Astrocyte (in vitro differentiated cells and primary cell): ENCODE measurements at regions not wholly inside any gene's neighbourhood (a gene's known extent, or its start where the extent isn't known, plus 50 kb on each side); places are given as distances from the start of the nearest gene placed in this dataset.

Experiments
- DNase-seq: peaks from one replicate; pipeline ENCODE4 v3.0.0-alpha.2; 2010; ENCODE audit warnings: low read depth
- FAIRE-seq: peaks from 2 replicates; lab custom pipeline; 2011; peaks lifted over from hg19 to GRCh38; lab: Jason Lieb, UNC
- H2AFZ ChIP-seq: 2 replicates; pipeline ENCODE4 v1.6.0; 2012; ENCODE audit warnings: low read depth, low read length, inconsistent platforms
- H3K27ac ChIP-seq: 2 replicates; pipeline ENCODE4 v1.5.1; 2011; ENCODE audit warnings: low read depth, low read length, inconsistent platforms
- H3K27me3 ChIP-seq: 2 replicates; pipeline ENCODE4 v1.6.0; 2011; ENCODE audit warnings: low read length, inconsistent platforms; ENCODE audit not compliant: insufficient read depth
- H3K36me3 ChIP-seq: 2 replicates; pipeline ENCODE4 v1.5.1; 2011; ENCODE audit warnings: low read length, inconsistent platforms; ENCODE audit not compliant: insufficient read depth
- H3K4me1 ChIP-seq: 2 replicates; pipeline ENCODE4 v1.5.1; 2011; ENCODE audit warnings: low read length, inconsistent platforms; ENCODE audit not compliant: insufficient read depth
- H3K4me2 ChIP-seq: 2 replicates; pipeline ENCODE4 v1.6.0; 2012; ENCODE audit warnings: low read length, inconsistent platforms
- H3K4me3 ChIP-seq: 2 replicates; pipeline ENCODE4 v1.5.1; 2011; ENCODE audit warnings: low read depth, mild to moderate bottlenecking, low read length, inconsistent platforms; ENCODE audit not compliant: insufficient read depth
- H3K79me2 ChIP-seq: 2 replicates; pipeline ENCODE4 v1.6.0; 2012; ENCODE audit warnings: mild to moderate bottlenecking, low read length, inconsistent platforms; ENCODE audit not compliant: insufficient read depth
- H3K9ac ChIP-seq: 2 replicates; pipeline ENCODE4 v1.6.0; 2012; ENCODE audit warnings: mild to moderate bottlenecking, low read length, inconsistent platforms
- H3K9me3 ChIP-seq: 2 replicates; pipeline ENCODE4 v1.5.1; 2012; ENCODE audit warnings: low read depth, mild to moderate bottlenecking, low read length, inconsistent platforms; ENCODE audit not compliant: insufficient read depth
- H4K20me1 ChIP-seq: 2 replicates; pipeline ENCODE4 v1.6.0; 2012; ENCODE audit warnings: low read length, inconsistent platforms; ENCODE audit not compliant: insufficient read depth
- H3K27ac Mint-ChIP-seq: one replicate; pipeline ENCODE4 v1.8.0; 2021; ENCODE audit warnings: mild to moderate bottlenecking, mixed read lengths; ENCODE audit not compliant: unreplicated experiment
- H3K27me3 Mint-ChIP-seq: one replicate; pipeline ENCODE4 v1.8.0; 2021; ENCODE audit warnings: low read depth, mixed read lengths; ENCODE audit not compliant: unreplicated experiment
- H3K36me3 Mint-ChIP-seq: one replicate; pipeline ENCODE4 v1.8.0; 2021; ENCODE audit warnings: low read depth, mixed read lengths; ENCODE audit not compliant: unreplicated experiment
- H3K4me1 Mint-ChIP-seq: one replicate; pipeline ENCODE4 v1.8.0; 2021; ENCODE audit warnings: low read depth, mixed read lengths; ENCODE audit not compliant: unreplicated experiment
- H3K4me3 Mint-ChIP-seq: one replicate; pipeline ENCODE4 v1.8.0; 2021; ENCODE audit warnings: mild to moderate bottlenecking, moderate library complexity, mixed read lengths; ENCODE audit not compliant: unreplicated experiment
- H3K9me3 Mint-ChIP-seq: one replicate; pipeline ENCODE4 v1.8.0; 2021; ENCODE audit warnings: mild to moderate bottlenecking, mixed read lengths; ENCODE audit not compliant: unreplicated experiment
- CTCF ChIP-seq: IDR thresholded peaks from 2 replicates; pipeline ENCODE4 v1.5.1; 2011; ENCODE audit warnings: low read depth, mild to moderate bottlenecking, inconsistent platforms, low read length, moderate library complexity; ENCODE audit not compliant: insufficient read depth
- EZH2 ChIP-seq: IDR thresholded peaks from 2 replicates; pipeline ENCODE4 v1.6.1; 2012; ENCODE audit warnings: mild to moderate bottlenecking, low read length, inconsistent platforms; ENCODE audit not compliant: insufficient read depth

GRCh38 chr2:183243758-183244157 is 119.5 kb downstream of the NUP35 start:
- H3K27ac ChIP-seq: no peak overlapping the region

GRCh38 chr2:183244300-183244844 is 120.1 kb downstream of the NUP35 start:
- Histone ChIP-seq H3K9ac (no peak overlapping the region), H3K4me1 (no peaks in the 10 kb centered on the region), H4K20me1 (no peaks in the 10 kb centered on the region), H3K36me3 (no peaks in the 10 kb centered on the region), H3K27me3 (no peaks in the 10 kb centered on the region), H2AFZ (no peak overlapping the region), H3K4me3 (no peak overlapping the region), H3K4me2 (no peak overlapping the region), H3K79me2 (no peaks in the 10 kb centered on the region), H3K9me3 (no peaks in the 10 kb centered on the region), H3K27ac (no peak overlapping the region)
- Mint-ChIP-seq H3K27ac (no peak overlapping the region), H3K36me3 (no peaks in the 10 kb centered on the region), H3K4me3 (no peak overlapping the region), H3K9me3 (no peaks in the 10 kb centered on the region), H3K27me3 (no peaks in the 10 kb centered on the region), H3K4me1 (peaks cover 10% of the 10 kb centered on the region)
- DNase-seq: no peak
- no peak for FAIRE-seq
- TF ChIP-seq EZH2: no peak
- TF ChIP-seq CTCF: no peak

More at GRCh38 chr2:183243758-183244157, 119.5 kb downstream of the NUP35 start:
- no peaks in the 10 kb centered on the region for H3K27me3 Mint-ChIP-seq
- no peaks in the 10 kb centered on the region for H3K9me3 Mint-ChIP-seq
- DNase-seq: no peak
- Histone ChIP-seq H4K20me1 (no peaks in the 10 kb centered on the region), H2AFZ (no peak overlapping the region), H3K9ac (no peak overlapping the region), H3K9me3 (no peaks in the 10 kb centered on the region), H3K4me1 (no peaks in the 10 kb centered on the region), H3K36me3 (no peaks in the 10 kb centered on the region), H3K27me3 (no peaks in the 10 kb centered on the region), H3K4me2 (no peak overlapping the region), H3K4me3 (no peak overlapping the region), H3K79me2 (no peaks in the 10 kb centered on the region)
- no peaks in the 10 kb centered on the region for H3K36me3 Mint-ChIP-seq
- peaks cover 10% of the 10 kb centered on the region for H3K4me1 Mint-ChIP-seq
- H3K4me3 Mint-ChIP-seq: no peak overlapping the region
- H3K27ac Mint-ChIP-seq: no peak overlapping the region
- no peak for FAIRE-seq
- TF ChIP-seq EZH2 (no peak), CTCF (no peak)

DNA sequence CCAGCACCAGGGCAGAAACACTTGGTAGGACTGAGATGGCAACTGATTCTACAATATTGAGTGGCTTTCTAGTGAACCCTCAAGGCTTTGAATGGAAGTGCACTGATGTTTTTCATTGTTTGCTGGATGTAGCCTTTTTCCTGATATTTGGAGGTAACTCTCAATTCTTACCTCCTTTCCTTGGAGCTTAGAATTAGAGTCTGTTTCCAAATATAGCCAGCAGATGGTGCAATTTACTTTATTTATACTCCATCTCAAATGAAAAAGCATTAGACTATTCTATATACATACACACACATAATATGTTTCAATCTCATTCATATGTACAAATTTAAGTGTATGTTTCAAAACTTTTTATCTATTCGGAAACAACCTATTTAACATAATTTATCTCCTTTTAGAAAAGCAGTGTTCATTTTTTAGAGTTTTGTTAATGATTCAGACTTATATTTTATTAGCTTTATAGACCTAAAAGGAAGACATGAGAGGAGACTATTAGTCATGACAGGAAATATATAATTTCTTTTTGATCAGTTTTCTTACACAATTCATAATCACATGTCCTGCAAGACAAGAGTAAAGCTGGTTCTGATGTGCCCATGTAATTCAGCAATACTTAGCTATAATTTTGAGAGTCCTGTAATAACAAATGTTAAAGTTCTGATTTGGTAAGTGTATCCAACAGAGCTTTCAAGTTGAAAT is 124.8 kb downstream of the NUP35 start:
- Mint-ChIP-seq H3K27ac (no peak overlapping the region), H3K27me3 (no peaks in the 10 kb centered on the region), H3K9me3 (no peaks in the 10 kb centered on the region), H3K36me3 (no peaks in the 10 kb centered on the region), H3K4me1 (peaks cover 2% of the 10 kb centered on the region), H3K4me3 (no peak overlapping the region)
- no peaks in the 10 kb centered on the region for H3K27me3 ChIP-seq
- H3K4me1 ChIP-seq: no peaks in the 10 kb centered on the region
- no peak overlapping the region for H3K4me2 ChIP-seq
- peak; percentile 78 for FAIRE-seq
- DNase-seq: peak; percentile 8
- TF ChIP-seq EZH2 (no peak), CTCF (peak; percentile 54)
- H3K9ac ChIP-seq: no peak overlapping the region
- H3K27ac ChIP-seq: no peak overlapping the region
- H4K20me1 ChIP-seq: no peaks in the 10 kb centered on the region
- no peak overlapping the region for H2AFZ ChIP-seq
- H3K36me3 ChIP-seq: no peaks in the 10 kb centered on the region
- no peak overlapping the region for H3K4me3 ChIP-seq
- no peaks in the 10 kb centered on the region for H3K9me3 ChIP-seq
- no peaks in the 10 kb centered on the region for H3K79me2 ChIP-seq
